ENCODE measurements at regions not wholly inside any gene's neighbourhood (a gene's known extent, or its start where the extent isn't known, plus 50 kb on each side); places are given as distances from the start of the nearest gene placed in this dataset.

DNA sequence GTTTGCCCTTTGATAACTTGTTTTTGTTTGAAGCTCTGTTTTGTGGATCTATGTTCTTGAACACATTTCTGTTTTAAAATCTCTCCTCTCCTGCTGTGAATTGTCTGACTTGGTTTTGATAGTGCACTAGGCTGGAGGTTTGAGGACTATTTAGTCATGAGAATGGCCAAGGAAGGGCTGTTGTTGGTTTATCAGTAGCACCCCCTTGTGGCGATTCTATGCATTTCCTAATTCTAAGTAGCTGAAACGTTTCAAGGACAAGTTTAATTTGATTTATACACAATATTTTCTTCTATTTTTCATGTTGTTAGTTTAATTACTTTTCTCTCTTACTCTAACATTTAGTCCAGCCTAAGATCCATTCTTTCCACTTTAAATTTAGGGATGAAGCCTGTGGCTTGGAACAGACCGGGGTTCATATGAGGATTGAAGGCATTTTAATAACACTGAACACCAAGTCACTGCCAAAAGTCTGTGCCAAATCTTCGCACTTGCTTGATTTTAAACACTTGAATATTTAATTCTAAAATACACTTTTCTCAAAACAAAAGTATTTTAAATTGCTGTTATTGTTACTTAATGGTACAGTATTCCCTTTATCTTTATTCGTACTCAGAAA is 166.0 kb downstream of the SOCS6 start:
- H2AFZ ChIP-seq (ENCODE audit: low read depth, low read length, poor library complexity, severe bottlenecking): peak overlapping the region; percentile 98
- no peaks in the 10 kb centered on the region for H3K79me2 ChIP-seq (ENCODE audit: insufficient read depth, low read length)
- BruUV-seq (replicated peaks): no TSS peak
- 0 out of 2 replicates have a peak overlapping the region, but pooled peaks have one; percentile 14 for H3K4me2 ChIP-seq (ENCODE audit: low read length)
- H3K4me3 ChIP-seq (replicated peaks in 1 of 2; ENCODE audit: low read depth in 1 of 2, low read length in 2 of 2): no peak overlapping the region
- H3K9me3 ChIP-seq (ENCODE audit: control insufficient read depth in 1 of 2, insufficient read depth in 1 of 2, low read depth in 1 of 2, low read length in 2 of 2): no peaks in the 10 kb centered on the region
- no peaks in the 10 kb centered on the region for H3K9me2 ChIP-seq (ENCODE audit: insufficient read depth)
- intact Hi-C loops (cut with micrococcal nuclease): loop anchor here (1.0 to 10.0 kb wide), 3 partner anchors 283 to 1610 kb away; no protein-coding TSS in a partner anchor
- 0 out of 4 replicates have a peak, but pooled peaks cover 0 to 5% of the 10 kb centered on the region in 2 experiments for H3K4me1 ChIP-seq (ENCODE audit: control insufficient read depth in 1 of 2, insufficient read depth in 2 of 2, low read length in 2 of 2)
- peak; percentile 54 to 85 (median 73); a peak in 5 of 6 replicates for TF ChIP-seq CTCF (IDR thresholded peaks at IDR 0.05 in 2 of 3, conservative IDR thresholded peaks at IDR 0.05 in 1 of 3; ENCODE audit: borderline replicate concordance in 1 of 3, insufficient read depth in 1 of 3, low read depth in 2 of 3, low read length in 2 of 3)
- no peak for TF ChIP-seq REST (IDR thresholded peaks at IDR 0.05; ENCODE audit: low read depth)
- peak; percentile 84 for TF ChIP-seq RAD21 (IDR thresholded peaks at IDR 0.05; ENCODE audit: low read depth)
- TF ChIP-seq JUND (IDR thresholded peaks at IDR 0.05): no peak
- ChIA-PET CTCF (interaction anchor here (0.6 to 3.5 kb wide), 11 partner anchors 21 to 598 kb away, joined by 3 to 21 read pairs (median 3); no protein-coding TSS in a partner anchor), RAD21 (ENCODE audit: low non-redundant PET in 1 of 2, low total read pairs in 2 of 2, uncharacterized antibody in 2 of 2, unreplicated experiment in 2 of 2) (no interaction called here), POLR2A (no interaction called here)
- ATAC-seq (peak; percentile 83), DNase-seq (ENCODE audit: low read depth, low spot score) (peak; percentile 67)
- H3K27ac ChIP-seq (ENCODE audit: low read depth, low read length): no peak overlapping the region
- no peak overlapping the region for H3K9ac ChIP-seq (ENCODE audit: low read length)
- no peaks in the 10 kb centered on the region for H3K36me3 ChIP-seq (ENCODE audit: control insufficient read depth in 1 of 2, insufficient read depth in 2 of 2, low read length in 2 of 2)
- no peaks in the 10 kb centered on the region for H3K27me3 ChIP-seq (ENCODE audit: insufficient read depth, low read length)
- H4K20me1 ChIP-seq (ENCODE audit: insufficient read depth): no peaks in the 10 kb centered on the region

Measured in HCT116 (cell line).